NCI-H510A (cell line): ENCODE measurements at regions not wholly inside any gene's neighbourhood (a gene's known extent, or its start where the extent isn't known, plus 50 kb on each side); places are given as distances from the start of the nearest gene placed in this dataset.
"Not testable (repeated sequence)": the region's sequence is repeated elsewhere in the genome, so short reads cannot be mapped to it uniquely, and the experiment has no call there.

Experiments used
- DNase-seq: peaks from one replicate; lab custom pipeline; 2025; lab: John Stamatoyannopoulos, UW

DNA sequence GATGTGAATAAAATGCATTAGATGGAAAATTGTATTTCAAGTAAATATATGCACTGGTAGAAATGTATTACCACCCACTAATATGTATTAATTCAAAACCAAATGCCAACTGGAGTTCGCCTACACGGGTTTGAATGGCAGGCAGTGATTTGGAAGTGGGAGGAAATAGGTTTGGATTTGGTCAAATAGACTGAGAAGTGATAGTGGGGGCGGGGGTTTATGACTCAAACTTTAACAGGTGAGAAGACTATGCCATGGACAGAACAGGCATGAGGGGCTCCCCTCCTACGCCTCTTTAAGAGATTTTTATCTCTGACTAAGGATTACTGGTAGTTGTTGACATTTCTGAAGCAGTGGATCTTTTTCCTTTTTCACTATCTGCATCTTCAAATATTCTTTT lies 677.8 kb downstream of the NTRK3 start:
- DNase-seq = no peak

DNA sequence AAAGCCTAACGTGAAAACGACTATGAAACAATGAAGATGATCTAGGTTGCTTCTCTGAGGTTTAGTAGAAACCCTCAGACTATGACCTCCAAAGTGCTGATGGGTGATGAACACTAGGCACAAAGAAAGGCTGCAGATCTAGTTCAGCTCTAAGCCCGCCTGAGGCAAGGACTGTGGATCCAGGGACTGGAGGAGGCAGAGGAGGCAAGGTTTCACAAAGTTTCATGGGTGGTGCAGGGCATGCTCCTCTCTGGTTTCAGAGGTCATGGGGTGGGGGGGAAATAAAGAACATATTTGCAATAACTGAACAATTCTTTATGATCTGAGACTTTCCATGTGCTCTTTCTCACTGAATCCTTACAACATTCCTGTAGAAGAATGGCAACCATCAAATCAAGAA lies 679.2 kb downstream of the NTRK3 start:
- DNase-seq = no peak

- no peak for DNase-seq
These were observed 679.9 kb downstream of the NTRK3 start for GRCh38 chr15:87576486-87577176.

DNA sequence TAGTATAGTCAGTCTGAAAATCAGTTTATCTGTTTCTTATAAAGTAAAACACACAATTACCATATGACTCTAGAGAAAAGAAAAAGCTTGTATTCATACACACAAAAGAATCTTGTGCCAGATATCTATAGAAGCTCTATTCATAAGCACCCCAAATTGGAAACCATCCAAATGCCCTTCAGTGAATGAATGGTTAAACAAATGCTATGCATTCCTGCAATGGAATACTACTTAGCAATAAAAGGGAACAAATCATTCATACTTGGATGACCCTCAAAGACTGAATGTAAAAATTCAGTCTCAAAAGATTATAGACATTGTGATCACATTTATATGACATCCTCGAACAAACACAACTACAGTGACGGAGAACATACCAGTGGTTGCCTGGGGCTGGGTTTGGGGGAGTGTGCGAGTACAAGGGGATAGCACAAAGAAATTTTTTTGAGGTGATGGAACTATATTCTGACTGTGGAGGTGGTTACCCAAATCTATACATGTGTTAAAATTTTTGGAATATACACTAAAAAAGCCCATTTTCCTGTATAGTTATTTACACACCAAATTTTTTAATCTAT lies 680.6 kb downstream of the NTRK3 start:
- no peak for DNase-seq

DNA sequence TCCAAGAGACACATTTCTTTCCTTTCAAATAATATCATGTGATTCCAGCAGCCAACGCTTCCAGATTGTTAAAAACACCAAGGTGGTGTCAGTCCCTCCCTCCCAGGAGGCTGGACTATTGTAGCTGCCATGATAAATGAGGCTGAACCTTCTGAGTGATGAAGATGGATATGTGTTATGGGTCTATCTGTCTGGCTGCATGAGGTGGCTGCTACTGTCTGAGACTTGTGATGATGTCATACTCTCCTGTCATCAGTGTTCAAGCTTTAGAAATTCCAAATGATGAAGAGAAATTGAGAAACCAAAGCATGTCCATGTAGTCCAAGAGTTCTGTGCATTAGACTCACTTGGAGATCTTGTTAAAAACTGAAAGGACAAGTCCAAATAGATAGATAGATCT lies 683.0 kb downstream of the NTRK3 start:
- no peak for DNase-seq

GRCh38 chr15:87573039-87573438 lies 683.5 kb downstream of the NTRK3 start:
- no peak for DNase-seq

GRCh38 chr15:87572381-87572910 lies 684.1 kb downstream of the NTRK3 start:
- no peak for DNase-seq

- no peak for DNase-seq
These were observed 686.3 kb downstream of the NTRK3 start for GRCh38 chr15:87570206-87570605.

GRCh38 chr15:87569581-87569980 lies 687.0 kb downstream of the NTRK3 start:
- no peak for DNase-seq

GRCh38 chr15:87567406-87568030 lies 689.0 kb downstream of the NTRK3 start:
- no peak for DNase-seq

DNA sequence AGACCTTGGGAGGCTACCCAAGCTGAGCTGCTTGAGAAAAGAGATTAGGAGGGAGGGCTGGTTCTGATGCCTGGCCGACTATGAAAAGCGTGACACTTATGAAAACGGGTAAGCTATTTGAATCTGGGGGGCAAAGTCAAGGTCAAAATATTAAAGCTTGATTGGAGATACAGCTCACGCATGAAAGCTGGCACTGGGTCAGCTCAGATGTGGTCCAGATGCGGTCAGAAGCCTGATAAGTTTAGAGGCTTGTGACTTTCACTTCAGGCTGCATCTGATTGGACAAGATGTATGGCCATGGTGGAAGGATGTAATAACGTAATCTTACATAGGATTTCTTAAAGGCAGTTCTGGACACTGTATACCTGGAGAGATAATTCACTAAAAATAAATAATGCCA lies 690.3 kb downstream of the NTRK3 start:
- no peak for DNase-seq

- no peak for DNase-seq
These were observed 691.9 kb downstream of the NTRK3 start for GRCh38 chr15:87564681-87565080.

- no peak for DNase-seq
These were observed 692.7 kb downstream of the NTRK3 start for GRCh38 chr15:87563869-87564268.

DNA sequence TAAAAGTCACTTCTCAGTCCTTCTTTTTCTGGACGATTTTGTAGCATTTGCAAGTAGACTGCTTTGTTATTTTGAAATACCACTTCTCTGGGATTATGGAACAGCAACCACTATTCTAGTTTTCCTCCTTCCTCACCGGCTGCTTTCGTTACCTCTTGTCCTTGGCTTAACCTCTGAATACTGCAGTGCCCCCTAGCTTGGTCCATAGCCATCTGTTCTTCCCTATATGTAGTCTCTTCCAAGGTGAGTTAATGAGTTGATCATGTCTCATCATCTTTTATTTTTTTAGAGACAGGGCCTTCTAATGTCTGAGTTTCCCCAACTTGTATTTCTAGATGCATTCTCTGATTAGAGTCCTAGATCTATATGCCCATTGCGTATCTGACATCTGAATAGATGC lies 694.3 kb downstream of the NTRK3 start:
- DNase-seq = no peak

- no peak for DNase-seq
These were observed 694.9 kb downstream of the NTRK3 start for GRCh38 chr15:87561641-87562040.

- DNase-seq = no peak
These were observed 698.7 kb downstream of the NTRK3 start for GRCh38 chr15:87557881-87558280.

GRCh38 chr15:87556886-87557285 lies 699.7 kb downstream of the NTRK3 start:
- no peak for DNase-seq

GRCh38 chr15:87549860-87550259 lies 706.7 kb downstream of the NTRK3 start:
- no peak for DNase-seq

- no peak for DNase-seq
These were observed 707.2 kb downstream of the NTRK3 start for GRCh38 chr15:87549296-87549695.

DNA sequence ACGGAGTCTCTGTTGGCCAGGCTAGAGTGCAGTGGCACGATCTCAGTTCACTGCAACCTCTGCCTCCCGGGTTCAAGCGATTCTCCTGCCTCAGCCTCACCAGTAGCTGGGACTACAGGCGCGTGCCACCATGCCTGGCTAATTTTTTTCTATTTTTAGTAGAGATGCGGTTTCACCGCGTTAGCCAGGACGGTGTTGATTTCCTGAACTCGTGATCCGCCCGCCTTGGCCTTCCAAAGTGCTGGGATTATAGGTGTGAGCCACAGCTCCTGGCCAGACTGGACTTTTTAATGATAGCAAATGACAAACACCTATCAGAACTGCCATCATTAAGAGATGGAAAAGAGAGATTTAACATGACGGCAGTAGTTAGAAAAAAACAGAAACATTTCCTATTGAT lies 707.9 kb downstream of the NTRK3 start:
- not testable (repeated sequence) for DNase-seq

DNA sequence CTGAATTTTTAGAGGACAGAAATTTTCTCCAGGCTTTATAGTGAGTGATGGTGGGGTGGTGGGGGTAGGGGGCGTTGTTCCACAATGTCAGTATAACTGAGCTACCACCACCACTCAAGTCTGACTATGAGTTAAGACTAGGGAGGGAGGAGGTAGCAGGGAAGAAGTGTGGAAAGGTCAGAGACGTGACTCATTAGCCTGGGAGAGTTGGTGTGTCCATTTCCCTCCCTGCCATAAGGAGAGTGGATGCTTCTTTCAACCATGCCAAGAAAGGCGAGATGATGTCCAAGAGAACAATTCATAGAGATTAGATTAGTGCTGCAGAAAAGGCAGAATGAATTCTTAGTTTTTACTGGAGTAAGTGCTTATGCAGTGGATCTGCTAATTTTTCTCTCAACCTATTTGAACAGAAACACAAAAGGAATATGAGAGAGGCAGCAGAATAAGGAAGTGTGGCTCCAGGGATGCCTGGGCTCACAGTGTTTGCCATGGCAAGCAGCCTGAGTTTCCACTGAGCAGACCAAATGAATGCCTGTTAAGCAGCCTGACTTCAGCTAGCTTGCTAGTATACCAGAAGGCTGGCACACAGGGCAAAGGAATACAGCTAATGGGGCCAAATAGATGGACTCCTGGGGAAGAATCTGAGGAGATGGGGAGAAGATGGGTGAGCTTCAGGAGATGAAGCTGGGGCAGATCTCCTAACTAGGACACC lies 708.9 kb downstream of the NTRK3 start:
- no peak for DNase-seq

GRCh38 chr15:87538327-87538834 lies 718.2 kb downstream of the NTRK3 start:
- no peak for DNase-seq

DNA sequence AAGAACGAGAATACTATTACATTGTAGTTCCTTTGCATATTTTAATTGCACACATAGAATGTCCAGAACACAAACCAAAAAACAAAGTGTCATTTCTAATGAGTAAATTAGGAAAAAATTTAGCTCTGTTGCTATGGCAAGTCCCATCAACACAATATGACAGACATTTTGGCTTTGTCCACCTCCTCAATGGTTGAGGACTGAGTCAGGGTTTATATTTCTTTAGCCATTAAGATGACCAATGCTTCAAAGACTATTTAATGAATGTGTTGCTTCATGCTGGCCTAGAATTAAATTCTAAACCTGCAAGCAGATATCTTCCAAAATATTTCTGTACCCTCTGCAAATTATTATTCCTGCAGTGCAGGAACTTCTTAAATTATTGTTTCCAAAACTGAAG lies 719.2 kb downstream of the NTRK3 start:
- no peak for DNase-seq
